H9 (cell line): ENCODE measurements at regions not wholly inside any gene's neighbourhood (a gene's known extent, or its start where the extent isn't known, plus 50 kb on each side); places are given as distances from the start of the nearest gene placed in this dataset.

Experiments used
- DNase-seq: peaks from one replicate; pipeline ENCODE4 v3.0.0-alpha.2; 2017
- H2AFZ ChIP-seq: one replicate; pipeline ENCODE4 v1.6.1; 2013; ENCODE audit warnings: mild to moderate bottlenecking, low read length, control low read depth, moderate library complexity
- H2AK5ac ChIP-seq: 2 replicates; pipeline ENCODE4 v1.6.1; 2013; ENCODE audit warnings: low read length, control low read depth, mixed read lengths; ENCODE audit not compliant: insufficient read length
- H2BK120ac ChIP-seq: one replicate; pipeline ENCODE4 v1.6.1; 2013; ENCODE audit warnings: low read depth, mild to moderate bottlenecking, low read length, control low read depth, inconsistent platforms; ENCODE audit not compliant: poor library complexity, severe bottlenecking
- H2BK12ac ChIP-seq: 2 replicates; pipeline ENCODE4 v1.6.1; 2013; ENCODE audit warnings: low read length, control low read depth, mixed read lengths, low read depth; ENCODE audit not compliant: insufficient read length
- H2BK15ac ChIP-seq: 2 replicates; pipeline ENCODE4 v1.6.1; 2013; ENCODE audit warnings: low read depth, low read length, control low read depth
- H2BK20ac ChIP-seq: one replicate; pipeline ENCODE4 v1.6.1; 2013; ENCODE audit warnings: low read depth, mild to moderate bottlenecking, low read length, control low read depth, inconsistent platforms; ENCODE audit not compliant: poor library complexity, severe bottlenecking
- H2BK5ac ChIP-seq: 2 replicates; pipeline ENCODE4 v1.6.1; 2013; ENCODE audit warnings: low read length, control low read depth, mixed read lengths; ENCODE audit not compliant: insufficient read length
- H3K14ac ChIP-seq: 2 replicates; pipeline ENCODE4 v1.6.1; 2013; ENCODE audit warnings: low read length, control low read depth; ENCODE audit not compliant: insufficient read depth
- H3K18ac ChIP-seq: 2 replicates; pipeline ENCODE4 v1.6.1; 2013; ENCODE audit warnings: low read depth, mild to moderate bottlenecking, mixed read lengths, low read length, control low read depth; ENCODE audit not compliant: insufficient read length
- H3K23ac ChIP-seq: 2 replicates; pipeline ENCODE4 v1.6.1; 2013; ENCODE audit warnings: low read length, control low read depth, mixed read lengths, low read depth; ENCODE audit not compliant: insufficient read length
- H3K23me2 ChIP-seq: 2 replicates; pipeline ENCODE4 v1.6.1; 2013; ENCODE audit warnings: low read depth, mild to moderate bottlenecking, mixed read lengths, low read length, control low read depth; ENCODE audit not compliant: insufficient read length, poor library complexity, severe bottlenecking
- H3K27ac ChIP-seq: 2 replicates; pipeline ENCODE4 v1.5.1; 2013; ENCODE audit warnings: low read length, control low read depth, mixed read lengths, low read depth; ENCODE audit not compliant: insufficient read length
- H3K27me3 ChIP-seq: 2 replicates; pipeline ENCODE4 v1.6.1; 2013; ENCODE audit warnings: low read length, control low read depth, inconsistent platforms; ENCODE audit not compliant: insufficient read depth
- H3K4ac ChIP-seq: 2 replicates; pipeline ENCODE4 v1.6.1; 2013; ENCODE audit warnings: low read depth, mild to moderate bottlenecking, control low read depth, inconsistent platforms, low read length, moderate library complexity
- H3K4me1 ChIP-seq: 2 replicates; pipeline ENCODE4 v1.6.1; 2013; ENCODE audit warnings: low read length, control low read depth, inconsistent platforms; ENCODE audit not compliant: insufficient read depth
- H3K4me2 ChIP-seq: 2 replicates; pipeline ENCODE4 v1.6.1; 2013; ENCODE audit warnings: low read length, control low read depth, mixed read lengths; ENCODE audit not compliant: insufficient read length, insufficient read depth
- H3K56ac ChIP-seq: 2 replicates; pipeline ENCODE4 v1.6.1; 2013; ENCODE audit warnings: low read depth, mild to moderate bottlenecking, mixed read lengths, low read length, control low read depth; ENCODE audit not compliant: insufficient read length
- H3K79me1 ChIP-seq: 2 replicates; pipeline ENCODE4 v1.6.1; 2013; ENCODE audit warnings: low read depth, mild to moderate bottlenecking, moderate library complexity, low read length, control low read depth, inconsistent platforms; ENCODE audit not compliant: insufficient read depth, poor library complexity, severe bottlenecking
- H3K79me2 ChIP-seq: 2 replicates; pipeline ENCODE4 v1.6.1; 2013; ENCODE audit warnings: low read length, control low read depth, inconsistent platforms; ENCODE audit not compliant: insufficient read depth
- H3K9ac ChIP-seq: 2 replicates; pipeline ENCODE4 v1.6.1; 2013; ENCODE audit warnings: low read length, control low read depth, mixed read lengths; ENCODE audit not compliant: insufficient read length; ENCODE audit errors: extremely low read depth
- H3K9me3 ChIP-seq: one replicate; pipeline ENCODE4 v1.6.1; 2013; ENCODE audit warnings: low read depth, low read length, inconsistent platforms; ENCODE audit not compliant: control insufficient read depth
- H3T11ph ChIP-seq: one replicate; pipeline ENCODE4 v1.6.1; 2013; ENCODE audit warnings: mild to moderate bottlenecking, low read length, control low read depth, inconsistent platforms
- H4K20me1 ChIP-seq: one replicate; pipeline ENCODE4 v1.6.1; 2013; ENCODE audit not compliant: control insufficient read depth, insufficient read length, insufficient read depth
- H4K5ac ChIP-seq: 2 replicates; pipeline ENCODE4 v1.6.1; 2013; ENCODE audit warnings: low read depth, mild to moderate bottlenecking, mixed read lengths, low read length, control low read depth; ENCODE audit not compliant: insufficient read length
- H4K8ac ChIP-seq: replicated peaks from 2 replicates; pipeline ENCODE4 v1.6.1; 2013; ENCODE audit warnings: low read length, control low read depth, mixed read lengths, low read depth; ENCODE audit not compliant: insufficient read length
- H4K91ac ChIP-seq: 2 replicates; pipeline ENCODE4 v1.6.1; 2013; ENCODE audit warnings: low read depth, mild to moderate bottlenecking, moderate library complexity, mixed read lengths, low read length, control low read depth; ENCODE audit not compliant: insufficient read length
- H3K27ac Mint-ChIP-seq, 3 experiments: 2 replicates in 2 of 3; 3 replicates in 1 of 3; pipeline ENCODE4 v1.8.0; 2020 to 2021; ENCODE audit warnings: mixed read lengths in 3 of 3, mild to moderate bottlenecking in 1 of 3, moderate library complexity in 1 of 3
- H3K27me3 Mint-ChIP-seq: 2 replicates; pipeline ENCODE4 v1.8.0; 2021; ENCODE audit warnings: low read depth, mild to moderate bottlenecking, moderate library complexity, mixed read lengths
- H3K36me3 Mint-ChIP-seq, 3 experiments: 2 replicates in 2 of 3; 3 replicates in 1 of 3; pipeline ENCODE4 v1.8.0; 2020 to 2021; ENCODE audit warnings: low read depth in 3 of 3, mixed read lengths in 3 of 3; ENCODE audit not compliant: insufficient read depth in 1 of 3
- H3K4me1 Mint-ChIP-seq, 2 experiments: 2 replicates each; pipeline ENCODE4 v1.8.0; 2020; ENCODE audit warnings: mixed read lengths in 2 of 2
- H3K4me3 Mint-ChIP-seq, 2 experiments: 2 replicates in 1 of 2; 3 replicates in 1 of 2; pipeline ENCODE4 v1.8.0; 2020 to 2021; ENCODE audit warnings: mild to moderate bottlenecking in 2 of 2, mixed read lengths in 2 of 2, moderate library complexity in 1 of 2
- H3K9me3 Mint-ChIP-seq, 2 experiments: 2 replicates in 1 of 2; 3 replicates in 1 of 2; pipeline ENCODE4 v1.8.0; 2020; ENCODE audit warnings: mild to moderate bottlenecking in 2 of 2, mixed read lengths in 2 of 2, moderate library complexity in 1 of 2
- CTCF ChIP-seq: fragments of 200-600 bp; sonication (generic); conservative IDR thresholded peaks from 3 replicates; pipeline ENCODE4 v1.8.0; 2021; ENCODE audit warnings: antibody characterized with exemption, mild to moderate bottlenecking
- WGBS: extraction: QIAGEN DNeasy Blood & Tissue Kit; methylation state at CpG from one replicate; pipeline ENCODE4 v1.1.7; 2013; ENCODE audit warnings: missing lambda C conversion rate, low lambda C conversion rate, mixed read lengths; ENCODE audit not compliant: insufficient read length; ENCODE audit errors: extremely low coverage; 5-methylcytosine and 5-hydroxymethylcytosine counted together

GRCh38 chr3:165339753-165340152 is 143.6 kb upstream of the SLITRK3 start:
- no peak overlapping the region for H4K91ac ChIP-seq
- no peak overlapping the region for H3K27ac ChIP-seq
- H2BK5ac ChIP-seq: no peak overlapping the region
- H3K9me3 Mint-ChIP-seq: no peaks in the 10 kb centered on the region
- H2BK20ac ChIP-seq: no peak overlapping the region
- no peak overlapping the region for H4K5ac ChIP-seq
- no peak overlapping the region for H2AK5ac ChIP-seq
- H2BK120ac ChIP-seq: no peak overlapping the region
- H3K4me1 ChIP-seq: no peaks in the 10 kb centered on the region
- no peaks in the 10 kb centered on the region for H3K27me3 ChIP-seq
- no peak overlapping the region for H3K4me2 ChIP-seq
- peaks cover 3 to 4% of the 10 kb centered on the region in 2 experiments; a peak in 3 of 4 replicates for H3K4me1 Mint-ChIP-seq
- H3K4ac ChIP-seq: no peak overlapping the region
- no peaks in the 10 kb centered on the region for H3K9me3 ChIP-seq
- no peaks in the 10 kb centered on the region for H3K79me1 ChIP-seq
- TF ChIP-seq CTCF: peak; percentile 60
- H2BK15ac ChIP-seq: no peak overlapping the region
- H3K36me3 Mint-ChIP-seq: no peaks in the 10 kb centered on the region; a peak in 1 of 7 replicates
- no peak overlapping the region for H4K8ac ChIP-seq
- H3K56ac ChIP-seq: no peak overlapping the region
- no peak overlapping the region for H3K4me3 Mint-ChIP-seq
- H3K79me2 ChIP-seq: no peaks in the 10 kb centered on the region
- no CpG with 5 or more reads among the region's 1 CpG for WGBS
- no peak overlapping the region for H3K9ac ChIP-seq
- no peaks in the 10 kb centered on the region for H3K27me3 Mint-ChIP-seq
- DNase-seq: no peak
- H3K18ac ChIP-seq: no peak overlapping the region
- no peak overlapping the region for H3K23ac ChIP-seq
- H2BK12ac ChIP-seq: no peak overlapping the region
- H3K14ac ChIP-seq: no peak overlapping the region
- no peak overlapping the region for H2AFZ ChIP-seq
- no peaks in the 10 kb centered on the region for H4K20me1 ChIP-seq
- H3K27ac Mint-ChIP-seq: no peak overlapping the region
- no peak overlapping the region for H3T11ph ChIP-seq
- H3K23me2 ChIP-seq: no peaks in the 10 kb centered on the region
